B cell (primary cell): ENCODE measurements at regions not wholly inside any gene's neighbourhood (a gene's known extent, or its start where the extent isn't known, plus 50 kb on each side); places are given as distances from the start of the nearest gene placed in this dataset.

Source experiments
- ATAC-seq: fragments of 200-7000 bp; cut with Tn5 transposase; one replicate; pipeline ENCODE4 v1.10.0; 2021; ENCODE audit warnings: low read depth, mild to moderate bottlenecking, moderate number of reproducible peaks, moderate library complexity
- CTCF ChIA-PET: fragments of 350-600 bp; sonication (Branson Sonifier 250); formaldehyde crosslinking; loops from one replicate; lab custom pipeline; 2021; ENCODE audit warnings: antibody characterized with exemption, inconsistent platforms; lab: Charles Lee
- POLR2A ChIA-PET: fragments of 350-600 bp; sonication (Branson Sonifier 250); formaldehyde crosslinking; loops from one replicate; lab custom pipeline; 2021; ENCODE audit warnings: antibody characterized with exemption; lab: Charles Lee
- DNase-seq: peaks from one replicate; pipeline ENCODE4 v3.0.0; 2013
- H2AFZ ChIP-seq: 2 replicates; pipeline ENCODE4 v1.6.1; 2012; ENCODE audit warnings: mild to moderate bottlenecking, low read depth, low read length; ENCODE audit not compliant: insufficient read depth, poor library complexity, severe bottlenecking
- H3K27ac ChIP-seq, 2 donors: 1 replicate in 1 of 2; 2 replicates in 1 of 2; pipeline ENCODE4 v1.5.1; 2012 to 2013; ENCODE audit warnings: low read length in 2 of 2, mild to moderate bottlenecking in 2 of 2, moderate library complexity in 1 of 2
- H3K27me3 ChIP-seq, 4 experiments: fragments of 200-600 bp in 1 of 4; sonication (generic) in 1 of 4; replicated peaks in 1 of 4; 1 replicate in 2 of 4; 2 replicates in 2 of 4; pipeline versions ENCODE4 v1.6.1 to v1.7.0; 2013 to 2016; ENCODE audit warnings: low read length in 3 of 4, mild to moderate bottlenecking in 2 of 4, mixed read lengths in 1 of 4, moderate library complexity in 1 of 4; ENCODE audit not compliant: insufficient read depth in 4 of 4, control insufficient read depth in 3 of 4; ENCODE audit errors: control extremely low read depth in 1 of 4
- H3K36me3 ChIP-seq, 2 experiments: replicated peaks in 1 of 2; 1 replicate in 1 of 2; 2 replicates in 1 of 2; pipeline versions ENCODE4 v1.6.1 to v1.7.1; 2013; ENCODE audit warnings: low read length in 1 of 2; ENCODE audit not compliant: insufficient read depth in 2 of 2, control insufficient read depth in 1 of 2; ENCODE audit errors: control extremely low read depth in 1 of 2, extremely low read depth in 1 of 2
- H3K4me1 ChIP-seq, 2 donors: fragments of 200-600 bp in 1 of 2; sonication (generic) in 1 of 2; 1 replicate in 1 of 2; 2 replicates in 1 of 2; pipeline versions ENCODE4 v1.5.1 to v1.6.1; 2013 to 2017; ENCODE audit warnings: low read length in 2 of 2; ENCODE audit not compliant: control insufficient read depth in 2 of 2, insufficient read depth in 2 of 2
- H3K4me2 ChIP-seq: replicated peaks from 2 replicates; pipeline ENCODE3; 2012; ENCODE audit warnings: mild to moderate bottlenecking, low read depth, low read length; ENCODE audit not compliant: poor library complexity, severe bottlenecking
- H3K4me3 ChIP-seq, 5 experiments: fragments of 200-600 bp in 1 of 5; sonication (generic) in 1 of 5; 1 replicate in 3 of 5; 2 replicates in 2 of 5; pipeline versions ENCODE4 v1.5.1 to v1.7.0; 2011 to 2016; ENCODE audit warnings: low read length in 4 of 5, mild to moderate bottlenecking in 4 of 5, low read depth in 2 of 5, control low read depth in 1 of 5, moderate library complexity in 1 of 5; ENCODE audit not compliant: insufficient read depth in 1 of 5; ENCODE audit errors: control extremely low read depth in 1 of 5, extremely low read depth in 1 of 5
- H3K79me2 ChIP-seq: fragments of 200-600 bp; sonication (generic); one replicate; pipeline ENCODE4 v1.6.0; 2016; ENCODE audit warnings: low read length; ENCODE audit not compliant: control insufficient read depth, insufficient read depth
- H3K9ac ChIP-seq: fragments of 200-600 bp; sonication (generic); 2 replicates; pipeline ENCODE4 v1.6.1; 2017; ENCODE audit warnings: mild to moderate bottlenecking, low read length, moderate library complexity
- H3K9me3 ChIP-seq, 3 donors: one replicate each; pipeline versions ENCODE4 v1.6.1 to v1.7.1; 2013; ENCODE audit warnings: low read length in 2 of 3; ENCODE audit not compliant: control insufficient read depth in 2 of 3, insufficient read depth in 1 of 3; ENCODE audit errors: control extremely low read depth in 1 of 3
- H4K20me1 ChIP-seq: 2 replicates; pipeline ENCODE4 v1.6.0; 2012; ENCODE audit warnings: mild to moderate bottlenecking, low read length; ENCODE audit not compliant: insufficient read depth, control insufficient read depth, poor library complexity, severe bottlenecking
- H3K27ac Mint-ChIP-seq: one replicate; pipeline ENCODE4 v1.8.0; 2021; ENCODE audit warnings: mixed read lengths
- H3K27me3 Mint-ChIP-seq: one replicate; pipeline ENCODE4 v1.8.0; 2021; ENCODE audit warnings: mixed read lengths
- H3K4me1 Mint-ChIP-seq: one replicate; pipeline ENCODE4 v1.8.0; 2021; ENCODE audit warnings: mixed read lengths
- H3K4me3 Mint-ChIP-seq: one replicate; pipeline ENCODE4 v1.8.0; 2021; ENCODE audit warnings: mixed read lengths
- H3K9me3 Mint-ChIP-seq: one replicate; pipeline ENCODE4 v1.8.0; 2022; ENCODE audit warnings: mixed read lengths; ENCODE audit not compliant: insufficient read depth
- EZH2 ChIP-seq: IDR thresholded peaks from 2 replicates; pipeline ENCODE4 v1.6.1; 2012; ENCODE audit warnings: borderline replicate concordance, low read depth, mild to moderate bottlenecking, moderate library complexity, low read length; ENCODE audit not compliant: insufficient read depth, poor library complexity, severe bottlenecking
- WGBS: methylation state at CpG from one replicate; pipeline ENCODE4 v1.1.5; 2013; ENCODE audit warnings: missing lambda C conversion rate; ENCODE audit not compliant: insufficient coverage; 5-methylcytosine and 5-hydroxymethylcytosine counted together
- intact Hi-C: fragments of 100-400 bp; cut with micrococcal nuclease; formaldehyde crosslinking; loops from one replicate; pipeline ENCODE4 v1.10.0; 2022
- TF ChIP-seq, protein P1 (sequence below): fragments of 200-600 bp; IDR thresholded peaks from one replicate; pipeline ENCODE4 v1.8.0; 2022; ENCODE audit warnings: antibody characterized with exemption, mild to moderate bottlenecking

DNA sequence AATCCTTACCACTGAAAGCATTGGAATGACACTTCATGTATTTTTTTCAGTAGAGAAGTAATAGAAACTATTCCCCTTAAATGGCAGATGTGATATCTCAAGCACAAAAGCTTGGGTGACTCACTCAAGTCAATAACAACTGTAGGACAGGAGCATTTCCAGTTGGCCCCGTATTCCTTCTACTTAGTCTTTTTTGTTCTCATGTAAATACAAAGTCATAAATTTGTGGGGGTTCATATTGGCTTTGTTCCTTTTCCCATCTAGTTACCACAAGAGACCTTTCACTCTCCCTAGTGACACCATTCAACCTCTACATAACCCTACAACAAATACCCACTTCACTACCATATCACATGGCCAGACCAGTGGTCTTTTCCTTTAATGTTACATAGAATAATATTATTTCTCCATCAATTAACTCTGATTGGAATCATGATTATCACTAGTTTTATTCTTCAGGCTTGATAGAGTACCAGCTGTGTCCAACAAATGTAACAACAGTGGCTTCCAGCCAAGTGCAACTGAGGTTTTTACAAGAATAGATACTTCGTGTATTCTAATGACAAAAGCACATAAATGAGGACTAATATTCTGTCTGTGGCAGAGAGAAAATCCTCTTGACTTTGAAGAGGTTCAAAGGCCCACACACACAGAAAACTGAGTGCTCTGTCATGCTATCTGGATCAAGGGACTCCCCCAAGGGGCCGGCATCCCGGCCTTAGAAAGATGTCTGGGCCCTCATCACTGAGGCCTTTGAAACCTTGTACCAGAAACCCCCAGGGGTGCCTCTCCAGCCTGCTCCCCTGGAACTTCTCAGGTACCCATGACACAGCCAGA lies 94.0 kb upstream of the THBS1 start:
- DNase-seq = no peak
- Mint-ChIP-seq H3K9me3 (no peaks in the 10 kb centered on the region), H3K4me3 (no peak overlapping the region), H3K4me1 (no peaks in the 10 kb centered on the region), H3K27ac (no peak overlapping the region), H3K27me3 (no peaks in the 10 kb centered on the region)
- H3K9ac ChIP-seq = no peak overlapping the region
- no peaks in the 10 kb centered on the region for H3K9me3 ChIP-seq
- TF ChIP-seq, protein P1, sequence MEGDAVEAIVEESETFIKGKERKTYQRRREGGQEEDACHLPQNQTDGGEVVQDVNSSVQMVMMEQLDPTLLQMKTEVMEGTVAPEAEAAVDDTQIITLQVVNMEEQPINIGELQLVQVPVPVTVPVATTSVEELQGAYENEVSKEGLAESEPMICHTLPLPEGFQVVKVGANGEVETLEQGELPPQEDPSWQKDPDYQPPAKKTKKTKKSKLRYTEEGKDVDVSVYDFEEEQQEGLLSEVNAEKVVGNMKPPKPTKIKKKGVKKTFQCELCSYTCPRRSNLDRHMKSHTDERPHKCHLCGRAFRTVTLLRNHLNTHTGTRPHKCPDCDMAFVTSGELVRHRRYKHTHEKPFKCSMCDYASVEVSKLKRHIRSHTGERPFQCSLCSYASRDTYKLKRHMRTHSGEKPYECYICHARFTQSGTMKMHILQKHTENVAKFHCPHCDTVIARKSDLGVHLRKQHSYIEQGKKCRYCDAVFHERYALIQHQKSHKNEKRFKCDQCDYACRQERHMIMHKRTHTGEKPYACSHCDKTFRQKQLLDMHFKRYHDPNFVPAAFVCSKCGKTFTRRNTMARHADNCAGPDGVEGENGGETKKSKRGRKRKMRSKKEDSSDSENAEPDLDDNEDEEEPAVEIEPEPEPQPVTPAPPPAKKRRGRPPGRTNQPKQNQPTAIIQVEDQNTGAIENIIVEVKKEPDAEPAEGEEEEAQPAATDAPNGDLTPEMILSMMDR = no peak
- no peak for TF ChIP-seq EZH2
- ATAC-seq = no peak
- H3K27me3 ChIP-seq = no peaks in the 10 kb centered on the region
- CTCF ChIA-PET = no interaction called here
- no peak overlapping the region for H3K4me3 ChIP-seq
- no peaks in the 10 kb centered on the region for H3K36me3 ChIP-seq
- H3K79me2 ChIP-seq = no peaks in the 10 kb centered on the region
- POLR2A ChIA-PET = no interaction called here
- no peaks in the 10 kb centered on the region for H4K20me1 ChIP-seq
- intact Hi-C loops = no loop called here
- H3K4me2 ChIP-seq = no peak overlapping the region
- H3K27ac ChIP-seq = no peak overlapping the region
- WGBS = 21% methylated on average over 2 of the region's 4 CpGs
- no peaks in the 10 kb centered on the region for H3K4me1 ChIP-seq
- H2AFZ ChIP-seq = no peak overlapping the region

- no peak overlapping the region for H3K9ac ChIP-seq
- ATAC-seq (no peak), DNase-seq (no peak)
- no peak overlapping the region for H3K4me3 ChIP-seq
- no peak for TF ChIP-seq EZH2
- TF ChIP-seq, protein P1 = no peak
- no peaks in the 10 kb centered on the region for H3K79me2 ChIP-seq
- no peak overlapping the region for H2AFZ ChIP-seq
- H3K27me3 Mint-ChIP-seq = no peaks in the 10 kb centered on the region
- no peaks in the 10 kb centered on the region for H4K20me1 ChIP-seq
- no peak overlapping the region for H3K27ac ChIP-seq
- no peaks in the 10 kb centered on the region for H3K4me1 ChIP-seq
- H3K9me3 Mint-ChIP-seq = no peaks in the 10 kb centered on the region
- no peak overlapping the region for H3K27ac Mint-ChIP-seq
- intact Hi-C loops = no loop called here
- H3K9me3 ChIP-seq = no peaks in the 10 kb centered on the region
- H3K27me3 ChIP-seq = no peaks in the 10 kb centered on the region
- no peak overlapping the region for H3K4me2 ChIP-seq
- H3K4me1 Mint-ChIP-seq = no peaks in the 10 kb centered on the region
- H3K4me3 Mint-ChIP-seq = no peak overlapping the region
- no peaks in the 10 kb centered on the region for H3K36me3 ChIP-seq
- CTCF ChIA-PET = no interaction called here
- POLR2A ChIA-PET = no interaction called here
Observed at GRCh38 chr15:39487458-39487735, 93.5 kb upstream of the THBS1 start.
